GM20000 (cell line): ENCODE measurements at regions not wholly inside any gene's neighbourhood (a gene's known extent, or its start where the extent isn't known, plus 50 kb on each side); places are given as distances from the start of the nearest gene placed in this dataset.
"Not testable (repeated sequence)": the region's sequence is repeated elsewhere in the genome, so short reads cannot be mapped to it uniquely, and the experiment has no call there.

Experiments used
- DNase-seq: peaks from one replicate; pipeline ENCODE4 v3.0.0; 2012; ENCODE audit warnings: low spot score
- TF ChIP-seq, protein P1 (sequence below): IDR thresholded peaks from 2 replicates; pipeline ENCODE4 v1.5.1; 2012; ENCODE audit warnings: mild to moderate bottlenecking, control low read depth; ENCODE audit errors: extremely low read depth, missing control alignments

DNA sequence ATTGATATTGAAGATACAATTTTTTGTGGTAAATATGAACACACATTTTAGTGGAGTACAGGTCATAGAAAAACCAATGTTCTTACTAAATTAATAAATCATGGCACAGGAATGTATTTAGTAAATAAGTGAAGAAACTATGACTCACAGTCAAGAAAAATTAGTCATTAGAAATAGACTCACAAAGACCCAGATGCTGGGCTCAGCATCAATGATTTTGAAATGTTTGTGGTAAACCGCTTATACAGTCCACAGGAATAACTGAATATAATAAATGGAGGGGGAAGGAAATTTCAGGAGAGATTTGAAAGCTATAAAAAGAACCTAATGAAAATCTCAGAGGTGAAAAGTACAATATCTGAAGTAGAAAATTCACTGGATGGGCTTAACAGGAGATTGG is 138.3 kb upstream of the ADCY1 start:
- DNase-seq = no peak
- TF ChIP-seq, protein P1, sequence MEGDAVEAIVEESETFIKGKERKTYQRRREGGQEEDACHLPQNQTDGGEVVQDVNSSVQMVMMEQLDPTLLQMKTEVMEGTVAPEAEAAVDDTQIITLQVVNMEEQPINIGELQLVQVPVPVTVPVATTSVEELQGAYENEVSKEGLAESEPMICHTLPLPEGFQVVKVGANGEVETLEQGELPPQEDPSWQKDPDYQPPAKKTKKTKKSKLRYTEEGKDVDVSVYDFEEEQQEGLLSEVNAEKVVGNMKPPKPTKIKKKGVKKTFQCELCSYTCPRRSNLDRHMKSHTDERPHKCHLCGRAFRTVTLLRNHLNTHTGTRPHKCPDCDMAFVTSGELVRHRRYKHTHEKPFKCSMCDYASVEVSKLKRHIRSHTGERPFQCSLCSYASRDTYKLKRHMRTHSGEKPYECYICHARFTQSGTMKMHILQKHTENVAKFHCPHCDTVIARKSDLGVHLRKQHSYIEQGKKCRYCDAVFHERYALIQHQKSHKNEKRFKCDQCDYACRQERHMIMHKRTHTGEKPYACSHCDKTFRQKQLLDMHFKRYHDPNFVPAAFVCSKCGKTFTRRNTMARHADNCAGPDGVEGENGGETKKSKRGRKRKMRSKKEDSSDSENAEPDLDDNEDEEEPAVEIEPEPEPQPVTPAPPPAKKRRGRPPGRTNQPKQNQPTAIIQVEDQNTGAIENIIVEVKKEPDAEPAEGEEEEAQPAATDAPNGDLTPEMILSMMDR = no peak

GRCh38 chr7:45440776-45441175 is 133.4 kb upstream of the ADCY1 start:
- not testable (repeated sequence) for DNase-seq

DNA sequence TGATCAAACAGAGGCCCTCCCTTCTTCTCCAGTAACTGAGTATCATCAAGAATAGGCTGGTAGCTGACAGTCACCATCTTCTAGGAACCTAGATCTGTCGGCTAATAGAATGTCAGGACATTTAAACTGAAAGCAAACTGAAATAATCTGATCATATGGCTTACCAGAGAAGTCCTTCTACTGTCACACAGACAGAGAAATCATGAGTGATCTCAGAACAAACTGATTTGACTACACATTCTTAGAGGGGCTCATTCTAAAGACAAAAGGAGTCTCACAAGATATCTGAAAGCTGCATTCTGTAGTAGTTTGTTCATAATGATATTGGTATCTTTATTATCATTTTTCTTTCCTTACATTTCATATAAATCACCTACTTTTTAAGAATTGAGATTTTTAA is 130.9 kb upstream of the ADCY1 start:
- TF ChIP-seq, protein P1 = no peak
- no peak for DNase-seq

GRCh38 chr7:45446195-45446944 is 127.8 kb upstream of the ADCY1 start:
- TF ChIP-seq, protein P1 = no peak
- DNase-seq = peak; percentile 9

- TF ChIP-seq, protein P1 = no peak
- no peak for DNase-seq
Measured at GRCh38 chr7:45447296-45447695, 126.9 kb upstream of the ADCY1 start.

- TF ChIP-seq, protein P1 = no peak
- no peak for DNase-seq
Measured at GRCh38 chr7:45450571-45451204, 123.5 kb upstream of the ADCY1 start.

DNA sequence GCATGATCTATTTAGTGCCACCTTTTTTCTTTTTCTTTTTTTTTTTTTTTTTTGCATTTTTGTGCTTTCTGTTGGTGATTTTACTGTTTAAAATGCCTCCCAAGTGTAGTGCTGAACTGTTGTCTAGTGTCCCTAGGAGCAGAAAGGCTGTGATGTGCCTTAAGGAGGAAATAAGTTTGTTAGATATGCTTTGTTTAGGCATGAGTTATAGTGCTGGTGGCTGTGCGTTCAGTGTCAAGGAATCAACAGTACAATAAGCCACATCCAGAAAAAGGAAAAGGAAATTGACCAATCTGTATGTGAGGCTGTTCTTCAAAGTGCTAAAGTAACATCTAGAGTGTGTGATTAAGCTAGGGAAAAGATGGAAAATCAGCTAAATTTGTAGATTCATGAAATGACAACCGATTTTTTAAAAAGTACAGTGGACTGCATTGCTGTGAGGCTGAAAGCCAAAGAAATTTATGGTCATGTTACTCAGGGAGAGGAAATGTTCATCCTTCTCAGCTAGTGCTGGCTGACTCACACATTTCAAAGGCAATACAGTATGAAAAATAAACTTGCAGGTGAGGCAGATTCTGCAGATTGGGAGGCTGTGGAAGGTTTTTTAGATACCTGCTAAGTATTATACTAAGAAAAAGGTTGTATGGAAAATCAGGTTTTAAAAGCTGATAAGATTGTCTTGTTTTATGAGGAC is 122.7 kb upstream of the ADCY1 start:
- TF ChIP-seq, protein P1 = no peak
- DNase-seq = no peak

DNA sequence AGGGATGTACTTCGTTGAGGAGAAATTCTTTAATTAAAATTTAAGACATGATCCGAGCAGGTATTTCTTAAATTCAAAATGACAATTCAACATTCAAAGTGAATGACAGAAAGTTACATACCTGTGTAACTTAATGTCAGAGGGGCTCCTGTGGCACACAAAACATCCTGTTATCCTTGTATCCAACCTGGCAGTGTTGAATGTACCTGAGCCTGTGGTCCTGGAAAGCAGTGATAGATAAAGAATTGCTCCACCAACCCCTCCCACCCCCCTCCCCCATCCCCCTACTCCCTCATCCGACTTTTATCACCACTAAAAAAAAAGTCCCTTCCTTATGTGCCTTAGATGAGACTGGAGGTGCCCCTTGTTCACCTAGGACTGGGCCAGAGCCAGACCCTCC is 119.4 kb upstream of the ADCY1 start:
- TF ChIP-seq, protein P1 = no peak
- no peak for DNase-seq
